Epithelial cell of esophagus (primary cell): ENCODE measurements at regions not wholly inside any gene's neighbourhood (a gene's known extent, or its start where the extent isn't known, plus 50 kb on each side); places are given as distances from the start of the nearest gene placed in this dataset.
"Not testable (repeated sequence)": the region's sequence is repeated elsewhere in the genome, so short reads cannot be mapped to it uniquely, and the experiment has no call there.

Source experiments
- DNase-seq: peaks from one replicate; pipeline ENCODE4 v3.0.0; 2010; ENCODE audit warnings: low read depth
- H3K4me3 ChIP-seq: 2 replicates; pipeline ENCODE4 v1.5.1; 2011; ENCODE audit warnings: mild to moderate bottlenecking, low read length, control low read depth
- CTCF ChIP-seq: IDR thresholded peaks from 2 replicates; pipeline ENCODE4 v1.5.1; 2011; ENCODE audit warnings: low read depth, mild to moderate bottlenecking, low read length, control low read depth, inconsistent platforms; ENCODE audit not compliant: insufficient read depth; ENCODE audit errors: missing control alignments

- TF ChIP-seq CTCF, result no peak
- H3K4me3 ChIP-seq, result no peak overlapping the region
- DNase-seq, result no peak
These were observed 114.7 kb upstream of the OR13F1 start for GRCh38 chr9:104389341-104389740.

- peak; percentile 15 for DNase-seq
- not testable (repeated sequence) for H3K4me3 ChIP-seq
These were observed 109.2 kb upstream of the OR13F1 start for GRCh38 chr9:104394901-104395300.

- no peak for TF ChIP-seq CTCF
- no peak for DNase-seq
- no peak overlapping the region for H3K4me3 ChIP-seq
These were observed 91.8 kb upstream of the OR13F1 start for GRCh38 chr9:104412238-104412637.

- no peak overlapping the region for H3K4me3 ChIP-seq
- no peak for TF ChIP-seq CTCF
- no peak for DNase-seq
These were observed 87.6 kb upstream of the OR13F1 start for GRCh38 chr9:104416470-104416869.

GRCh38 chr9:104417296-104417695, 86.8 kb upstream of the OR13F1 start:
- H3K4me3 ChIP-seq, result no peak overlapping the region
- DNase-seq, result no peak
- TF ChIP-seq CTCF, result no peak

- no peak for TF ChIP-seq CTCF
- no peak for DNase-seq
These were observed 75.0 kb upstream of the OR13F1 start for GRCh38 chr9:104429031-104429546.

GRCh38 chr9:104435059-104435458, 69.0 kb upstream of the OR13F1 start:
- H3K4me3 ChIP-seq, result no peak overlapping the region
- no peak for TF ChIP-seq CTCF
- DNase-seq, result no peak

More at GRCh38 chr9:104429031-104429546, 75.0 kb upstream of the OR13F1 start:
- no peak overlapping the region for H3K4me3 ChIP-seq
